ENCODE measurements at regions not wholly inside any gene's neighbourhood (a gene's known extent, or its start where the extent isn't known, plus 50 kb on each side); places are given as distances from the start of the nearest gene placed in this dataset.

DNA sequence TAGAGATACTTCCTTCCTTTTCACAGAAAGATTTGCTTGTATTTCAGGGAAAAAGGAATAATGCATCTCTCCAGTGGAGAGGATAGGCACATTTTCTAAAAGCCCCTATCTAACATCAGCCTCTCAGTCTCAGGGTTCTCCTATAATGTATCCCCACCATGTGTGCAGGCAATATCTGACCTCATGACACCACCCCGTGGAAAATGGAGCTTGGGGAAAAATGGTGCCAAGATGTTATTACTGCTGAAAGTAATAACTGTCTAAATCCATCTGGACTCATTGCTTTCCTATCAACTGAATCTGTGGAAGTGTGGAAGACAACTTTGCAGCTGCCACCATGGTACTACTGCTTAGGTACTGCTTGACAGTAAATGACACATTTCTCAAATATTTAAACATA, 574.3 kb downstream of the LRRC70 start:
- H3K36me3 Mint-ChIP-seq (ENCODE audit: low read depth) = no peaks in the 10 kb centered on the region
- no peak for DNase-seq
- no peak overlapping the region for H3K4me3 Mint-ChIP-seq
- peaks cover 26% of the 10 kb centered on the region for H3K9me3 Mint-ChIP-seq
- TF ChIP-seq CTCF (IDR thresholded peaks at IDR 0.05) = no peak
- H3K27me3 Mint-ChIP-seq (ENCODE audit: insufficient read depth) = no peaks in the 10 kb centered on the region
- H3K4me1 Mint-ChIP-seq (ENCODE audit: low read depth) = no peaks in the 10 kb centered on the region
- no peak overlapping the region for H3K27ac Mint-ChIP-seq

GRCh38 chr5:63145167-63145566, 566.5 kb downstream of the LRRC70 start:
- H3K9me3 Mint-ChIP-seq = peaks cover 17% of the 10 kb centered on the region
- H3K4me3 Mint-ChIP-seq = no peak overlapping the region
- H3K4me1 Mint-ChIP-seq (ENCODE audit: low read depth) = no peaks in the 10 kb centered on the region
- no peaks in the 10 kb centered on the region for H3K36me3 Mint-ChIP-seq (ENCODE audit: low read depth)
- no peaks in the 10 kb centered on the region for H3K27me3 Mint-ChIP-seq (ENCODE audit: insufficient read depth)
- H3K27ac Mint-ChIP-seq = no peak overlapping the region
- DNase-seq = no peak
- no peak for TF ChIP-seq CTCF (IDR thresholded peaks at IDR 0.05)

DNA sequence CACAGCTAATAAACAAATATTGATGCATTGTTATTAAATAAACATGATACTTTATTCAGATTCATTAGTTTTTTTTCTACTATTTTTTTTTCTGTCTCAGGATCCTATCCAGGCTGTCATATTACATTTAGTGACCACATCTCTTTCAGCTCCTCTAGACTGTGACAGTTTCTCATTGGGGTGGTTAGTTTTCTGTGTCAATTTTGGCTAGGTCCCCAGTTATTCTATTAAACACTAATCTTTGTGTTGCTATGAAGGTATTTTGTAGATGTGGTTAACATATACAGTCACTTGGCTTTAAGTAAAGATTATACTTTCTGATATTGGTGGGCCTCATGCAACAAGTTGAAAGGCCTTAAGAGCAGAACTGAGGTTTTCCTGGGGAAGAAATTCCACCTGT, 563.0 kb downstream of the LRRC70 start:
- no peak for DNase-seq

DNA sequence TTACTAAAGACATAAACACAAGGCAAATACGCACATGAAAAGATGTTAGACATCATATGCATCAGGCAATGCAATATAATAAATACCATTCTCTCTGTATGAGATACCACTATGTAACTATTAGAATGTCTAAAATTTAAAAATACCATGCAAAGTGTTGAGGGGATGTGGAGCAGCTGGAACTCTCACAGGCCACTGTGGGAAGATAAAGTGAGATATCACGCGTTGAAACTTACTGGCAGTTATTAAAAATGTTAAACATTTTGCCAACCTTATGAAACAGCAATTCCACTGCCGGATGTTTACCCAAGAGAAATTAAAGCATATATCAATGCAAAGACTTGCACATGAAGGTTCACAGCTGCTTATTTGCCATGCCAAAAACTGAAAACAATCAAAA, 556.7 kb downstream of the LRRC70 start:
- no peak for DNase-seq
- no peak for TF ChIP-seq CTCF (IDR thresholded peaks at IDR 0.05)
- H3K4me1 Mint-ChIP-seq (ENCODE audit: low read depth) = no peaks in the 10 kb centered on the region
- no peaks in the 10 kb centered on the region for H3K36me3 Mint-ChIP-seq (ENCODE audit: low read depth)
- no peak overlapping the region for H3K4me3 Mint-ChIP-seq
- H3K27ac Mint-ChIP-seq = no peak overlapping the region
- no peaks in the 10 kb centered on the region for H3K27me3 Mint-ChIP-seq (ENCODE audit: insufficient read depth)
- peaks cover 27% of the 10 kb centered on the region for H3K9me3 Mint-ChIP-seq

More for the DNA sequence above, 563.0 kb downstream of the LRRC70 start:
- H3K27ac Mint-ChIP-seq = no peak overlapping the region
- no peak for TF ChIP-seq CTCF (IDR thresholded peaks at IDR 0.05)
- no peaks in the 10 kb centered on the region for H3K4me1 Mint-ChIP-seq (ENCODE audit: low read depth)
- H3K36me3 Mint-ChIP-seq (ENCODE audit: low read depth) = no peaks in the 10 kb centered on the region
- H3K4me3 Mint-ChIP-seq = no peak overlapping the region
- no peaks in the 10 kb centered on the region for H3K27me3 Mint-ChIP-seq (ENCODE audit: insufficient read depth)
- peaks cover 19% of the 10 kb centered on the region for H3K9me3 Mint-ChIP-seq

- no peak overlapping the region for H3K4me3 Mint-ChIP-seq
- no peak overlapping the region for H3K27ac Mint-ChIP-seq
- no peaks in the 10 kb centered on the region; the same call in 1 of the 2 replicates for H3K4me1 Mint-ChIP-seq (ENCODE audit: low read depth)
- peak; percentile 0 for DNase-seq
- H3K36me3 Mint-ChIP-seq (ENCODE audit: low read depth) = no peaks in the 10 kb centered on the region
- peaks cover 28% of the 10 kb centered on the region for H3K9me3 Mint-ChIP-seq
- no peak for TF ChIP-seq CTCF (IDR thresholded peaks at IDR 0.05)
- H3K27me3 Mint-ChIP-seq (ENCODE audit: insufficient read depth) = no peaks in the 10 kb centered on the region
These were observed 553.1 kb downstream of the LRRC70 start for GRCh38 chr5:63131626-63132285.
